MCF 10A (cell line): ENCODE measurements at regions not wholly inside any gene's neighbourhood (a gene's known extent, or its start where the extent isn't known, plus 50 kb on each side); places are given as distances from the start of the nearest gene placed in this dataset.

Experiments used
- BruUV-seq: library from RNA; stranded (reverse); fragments of 400-500 nt; replicated peaks from 2 replicates; lab custom pipeline; 2021; lab: Mats Ljungman, UMichigan
- CTCF ChIA-PET: fragments of 300-600 bp; sonication (Branson Sonifier 250); formaldehyde crosslinking; extraction: SDS; loops from one replicate; lab custom pipeline; 2021; ENCODE audit warnings: antibody characterized with exemption, inconsistent platforms; lab: Yijun Ruan, JAX
- POLR2A ChIA-PET: fragments of 300-600, 350-650 bp; sonication (Branson Sonifier 250); formaldehyde crosslinking; extraction: SDS; loops from one replicate; lab custom pipeline; 2020; ENCODE audit warnings: antibody characterized with exemption, inconsistent platforms; lab: Yijun Ruan, JAX
- DNase-seq: peaks from one replicate; pipeline ENCODE4 v3.0.0-alpha.2; 2018; ENCODE audit not compliant: unreplicated experiment
- H3K27ac Mint-ChIP-seq: one replicate; pipeline ENCODE4 v1.8.0; 2022; ENCODE audit warnings: mild to moderate bottlenecking, low read depth, mixed read lengths; ENCODE audit not compliant: unreplicated experiment
- H3K27me3 Mint-ChIP-seq: one replicate; pipeline ENCODE4 v1.8.0; 2022; ENCODE audit warnings: mixed read lengths; ENCODE audit not compliant: insufficient read depth, unreplicated experiment
- H3K36me3 Mint-ChIP-seq: one replicate; pipeline ENCODE4 v1.8.0; 2022; ENCODE audit warnings: mild to moderate bottlenecking, moderate library complexity, mixed read lengths; ENCODE audit not compliant: insufficient read depth, unreplicated experiment
- H3K4me1 Mint-ChIP-seq: one replicate; pipeline ENCODE4 v1.8.0; 2022; ENCODE audit warnings: mixed read lengths; ENCODE audit not compliant: insufficient read depth, unreplicated experiment
- H3K4me3 Mint-ChIP-seq: one replicate; pipeline ENCODE4 v1.8.0; 2022; ENCODE audit warnings: mild to moderate bottlenecking, moderate library complexity, mixed read lengths; ENCODE audit not compliant: unreplicated experiment
- H3K9me3 Mint-ChIP-seq: one replicate; pipeline ENCODE4 v1.8.0; 2022; ENCODE audit warnings: mixed read lengths; ENCODE audit not compliant: unreplicated experiment
- CTCF ChIP-seq: fragments of 200-600 bp; IDR thresholded peaks from one replicate; pipeline ENCODE4 v1.8.0; 2022; ENCODE audit warnings: antibody characterized with exemption, mild to moderate bottlenecking; ENCODE audit not compliant: unreplicated experiment
- intact Hi-C: fragments of 100-400 bp; cut with micrococcal nuclease; formaldehyde crosslinking; loops from 2 replicates; pipeline ENCODE4 v1.14.1; 2022

GRCh38 chr17:79218175-79218824 is 143.7 kb downstream of the ENGASE start:
- BruUV-seq = no TSS peak
- H3K4me3 Mint-ChIP-seq = no peak overlapping the region
- TF ChIP-seq CTCF = no peak
- no peak overlapping the region for H3K27ac Mint-ChIP-seq
- intact Hi-C loops = no loop called here
- peaks cover 6% of the 10 kb centered on the region for H3K4me1 Mint-ChIP-seq
- DNase-seq = no peak
- peaks cover 70% of the 10 kb centered on the region for H3K27me3 Mint-ChIP-seq
- POLR2A ChIA-PET = interaction anchor here (1.6 kb wide), 1 partner anchor 10 kb away, joined by 5 read pairs; no protein-coding TSS in a partner anchor
- no peaks in the 10 kb centered on the region for H3K36me3 Mint-ChIP-seq
- H3K9me3 Mint-ChIP-seq = no peaks in the 10 kb centered on the region
- CTCF ChIA-PET = no interaction called here

GRCh38 chr17:79217473-79218135 is 143.0 kb downstream of the ENGASE start:
- BruUV-seq = no TSS peak
- DNase-seq = no peak
- H3K27me3 Mint-ChIP-seq = peaks cover 71% of the 10 kb centered on the region
- no peak overlapping the region for H3K4me3 Mint-ChIP-seq
- TF ChIP-seq CTCF = no peak
- H3K9me3 Mint-ChIP-seq = no peaks in the 10 kb centered on the region
- no peak overlapping the region for H3K27ac Mint-ChIP-seq
- H3K36me3 Mint-ChIP-seq = no peaks in the 10 kb centered on the region
- peaks cover 6% of the 10 kb centered on the region for H3K4me1 Mint-ChIP-seq
- CTCF ChIA-PET = interaction anchor here (0.7 to 0.9 kb wide), 2 partner anchors 100 to 130 kb away, joined by 3 read pairs; no protein-coding TSS in a partner anchor
- intact Hi-C loops = no loop called here
- POLR2A ChIA-PET = interaction anchor here (1.6 kb wide), 1 partner anchor 11 kb away, joined by 5 read pairs; no protein-coding TSS in a partner anchor

- Mint-ChIP-seq H3K36me3 (no peaks in the 10 kb centered on the region), H3K27ac (no peak overlapping the region), H3K4me3 (no peak overlapping the region), H3K4me1 (peaks cover 6% of the 10 kb centered on the region), H3K9me3 (no peaks in the 10 kb centered on the region), H3K27me3 (peaks cover 79% of the 10 kb centered on the region)
- intact Hi-C loops = no loop called here
- ChIA-PET CTCF (interaction anchor here (0.6 to 0.9 kb wide), 3 partner anchors 64 to 129 kb away, joined by 3 read pairs; no protein-coding TSS in a partner anchor), POLR2A (interaction anchor here (1.6 kb wide), 1 partner anchor 11 kb away, joined by 5 read pairs; no protein-coding TSS in a partner anchor)
- TF ChIP-seq CTCF = no peak
- no TSS peak for BruUV-seq
- no peak for DNase-seq
Observed at GRCh38 chr17:79216826-79217225, 142.2 kb downstream of the ENGASE start.

GRCh38 chr17:79216391-79216790 is 141.8 kb downstream of the ENGASE start:
- DNase-seq = no peak
- no TSS peak for BruUV-seq
- intact Hi-C loops = no loop called here
- no peak overlapping the region for H3K27ac Mint-ChIP-seq
- ChIA-PET POLR2A (interaction anchor here (1.6 kb wide), 1 partner anchor 12 kb away, joined by 5 read pairs; no protein-coding TSS in a partner anchor), CTCF (interaction anchor here (0.6 kb wide), 1 partner anchor 64 kb away, joined by 3 read pairs; no protein-coding TSS in a partner anchor)
- H3K27me3 Mint-ChIP-seq = peaks cover 84% of the 10 kb centered on the region
- no peaks in the 10 kb centered on the region for H3K36me3 Mint-ChIP-seq
- no peak overlapping the region for H3K4me3 Mint-ChIP-seq
- H3K4me1 Mint-ChIP-seq = peaks cover 6% of the 10 kb centered on the region
- no peak for TF ChIP-seq CTCF
- no peaks in the 10 kb centered on the region for H3K9me3 Mint-ChIP-seq
